GM12878 (cell line): ENCODE measurements at regions not wholly inside any gene's neighbourhood (a gene's known extent, or its start where the extent isn't known, plus 50 kb on each side); places are given as distances from the start of the nearest gene placed in this dataset.
A peak's percentile ranks its signal among the peaks of the same experiment; 100 is the strongest.

Experiments
- BACH1 ChIP-seq: fragments of 450-650 bp; IDR thresholded peaks from 2 replicates; pipeline ENCODE4 v1.6.1; 2017; ENCODE audit warnings: mild to moderate bottlenecking, borderline replicate concordance
- CHD2 ChIP-seq: IDR thresholded peaks from 2 replicates; pipeline ENCODE4 v1.6.1; 2011; ENCODE audit warnings: low read depth, low read length, improper control_type of control experiment, borderline replicate concordance
- CHD4 ChIP-seq: fragments of 200-600 bp; sonication (generic); IDR thresholded peaks from 2 replicates; pipeline ENCODE4 v1.6.1; 2016; ENCODE audit warnings: mild to moderate bottlenecking
- E2F8 ChIP-seq: fragments of 450-650 bp; IDR thresholded peaks from 2 replicates; pipeline ENCODE4 v1.6.1; 2018; ENCODE audit warnings: mild to moderate bottlenecking, low read depth, moderate library complexity; ENCODE audit not compliant: partially characterized antibody
- JUNB ChIP-seq: IDR thresholded peaks from 2 replicates; pipeline ENCODE4 v1.6.1; 2016; ENCODE audit warnings: antibody characterized with exemption, mild to moderate bottlenecking
- KAT2A ChIP-seq: conservative IDR thresholded peaks from 2 replicates; pipeline ENCODE4 v1.6.1; 2011; ENCODE audit warnings: low read depth, low read length; ENCODE audit not compliant: control insufficient read depth
- MEF2B ChIP-seq: fragments of 450-650 bp; IDR thresholded peaks from 2 replicates; pipeline ENCODE4 v1.6.1; 2018; ENCODE audit warnings: mild to moderate bottlenecking, moderate library complexity; ENCODE audit not compliant: partially characterized antibody, poor library complexity, severe bottlenecking
- MYC ChIP-seq: IDR thresholded peaks from 2 replicates; pipeline ENCODE4 v1.6.1; 2011; ENCODE audit warnings: mild to moderate bottlenecking, low read length, moderate library complexity, inconsistent platforms; ENCODE audit not compliant: insufficient read depth, insufficient replicate concordance, insufficient read length, severe bottlenecking
- SREBF1 ChIP-seq: IDR thresholded peaks from 2 replicates; pipeline ENCODE4 v1.6.1; 2012; ENCODE audit warnings: mild to moderate bottlenecking, low read length
- ZNF24 ChIP-seq: fragments of 450-650 bp; IDR thresholded peaks from 2 replicates; pipeline ENCODE4 v1.6.1; 2017; ENCODE audit warnings: antibody characterized with exemption, mild to moderate bottlenecking
- ZSCAN29 ChIP-seq: fragments of 450-650 bp; IDR thresholded peaks from 2 replicates; pipeline ENCODE4 v1.6.1; 2017; ENCODE audit warnings: mild to moderate bottlenecking, moderate library complexity
- TF ChIP-seq, protein P1 (sequence below): fragments of 450-650 bp; IDR thresholded peaks from 2 replicates; pipeline ENCODE4 v1.6.1; 2018; ENCODE audit warnings: borderline replicate concordance, mild to moderate bottlenecking; ENCODE audit not compliant: partially characterized antibody
- TF ChIP-seq, protein P2 (sequence below): IDR thresholded peaks from 2 replicates; pipeline ENCODE4 v1.6.1; 2011; ENCODE audit warnings: borderline replicate concordance, low read depth, mild to moderate bottlenecking, moderate library complexity, low read length; ENCODE audit not compliant: insufficient read depth, poor library complexity, severe bottlenecking
- TF ChIP-seq, protein P3 (sequence below): fragments of 450-650 bp; IDR thresholded peaks from 2 replicates; pipeline ENCODE4 v1.6.1; 2017; ENCODE audit warnings: mild to moderate bottlenecking, moderate library complexity
- TF ChIP-seq, protein P4 (sequence below): fragments of 450-650 bp; IDR thresholded peaks from 2 replicates; pipeline ENCODE4 v1.6.1; 2017; ENCODE audit warnings: mild to moderate bottlenecking

DNA sequence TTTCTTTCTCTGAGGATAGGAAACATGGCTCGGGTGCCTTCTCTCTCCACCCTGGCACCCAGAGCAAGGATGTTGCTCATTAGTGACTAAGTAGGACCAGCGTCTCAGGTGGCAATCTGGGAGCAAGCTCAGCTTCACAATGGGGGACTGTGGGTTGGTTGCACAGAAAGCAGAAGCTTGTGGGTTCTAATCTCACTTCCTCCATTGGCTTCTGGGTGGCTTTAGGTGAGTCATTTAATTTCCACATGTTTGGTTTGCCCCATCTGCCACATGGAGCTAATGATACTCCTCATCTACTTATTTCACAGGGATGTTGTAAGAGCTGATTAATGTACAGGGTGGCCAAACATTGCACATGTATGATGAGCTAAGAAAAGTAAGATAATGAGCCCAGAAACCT lies 54.8 kb upstream of the AKIRIN2 start (continued):
- TF ChIP-seq, protein P1, sequence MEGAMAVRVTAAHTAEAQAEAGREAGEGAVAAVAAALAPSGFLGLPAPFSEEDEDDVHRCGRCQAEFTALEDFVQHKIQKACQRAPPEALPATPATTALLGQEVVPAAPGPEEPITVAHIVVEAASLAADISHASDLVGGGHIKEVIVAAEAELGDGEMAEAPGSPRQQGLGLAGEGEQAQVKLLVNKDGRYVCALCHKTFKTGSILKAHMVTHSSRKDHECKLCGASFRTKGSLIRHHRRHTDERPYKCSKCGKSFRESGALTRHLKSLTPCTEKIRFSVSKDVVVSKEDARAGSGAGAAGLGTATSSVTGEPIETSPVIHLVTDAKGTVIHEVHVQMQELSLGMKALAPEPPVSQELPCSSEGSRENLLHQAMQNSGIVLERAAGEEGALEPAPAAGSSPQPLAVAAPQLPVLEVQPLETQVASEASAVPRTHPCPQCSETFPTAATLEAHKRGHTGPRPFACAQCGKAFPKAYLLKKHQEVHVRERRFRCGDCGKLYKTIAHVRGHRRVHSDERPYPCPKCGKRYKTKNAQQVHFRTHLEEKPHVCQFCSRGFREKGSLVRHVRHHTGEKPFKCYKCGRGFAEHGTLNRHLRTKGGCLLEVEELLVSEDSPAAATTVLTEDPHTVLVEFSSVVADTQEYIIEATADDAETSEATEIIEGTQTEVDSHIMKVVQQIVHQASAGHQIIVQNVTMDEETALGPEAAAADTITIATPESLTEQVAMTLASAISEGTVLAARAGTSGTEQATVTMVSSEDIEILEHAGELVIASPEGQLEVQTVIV, result no peak
- TF ChIP-seq, protein P2, sequence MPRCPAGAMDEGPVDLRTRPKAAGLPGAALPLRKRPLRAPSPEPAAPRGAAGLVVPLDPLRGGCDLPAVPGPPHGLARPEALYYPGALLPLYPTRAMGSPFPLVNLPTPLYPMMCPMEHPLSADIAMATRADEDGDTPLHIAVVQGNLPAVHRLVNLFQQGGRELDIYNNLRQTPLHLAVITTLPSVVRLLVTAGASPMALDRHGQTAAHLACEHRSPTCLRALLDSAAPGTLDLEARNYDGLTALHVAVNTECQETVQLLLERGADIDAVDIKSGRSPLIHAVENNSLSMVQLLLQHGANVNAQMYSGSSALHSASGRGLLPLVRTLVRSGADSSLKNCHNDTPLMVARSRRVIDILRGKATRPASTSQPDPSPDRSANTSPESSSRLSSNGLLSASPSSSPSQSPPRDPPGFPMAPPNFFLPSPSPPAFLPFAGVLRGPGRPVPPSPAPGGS, result peak; percentile 93
- no peak for TF ChIP-seq MYC
- TF ChIP-seq JUNB, result peak; percentile 85
- TF ChIP-seq, protein P3, sequence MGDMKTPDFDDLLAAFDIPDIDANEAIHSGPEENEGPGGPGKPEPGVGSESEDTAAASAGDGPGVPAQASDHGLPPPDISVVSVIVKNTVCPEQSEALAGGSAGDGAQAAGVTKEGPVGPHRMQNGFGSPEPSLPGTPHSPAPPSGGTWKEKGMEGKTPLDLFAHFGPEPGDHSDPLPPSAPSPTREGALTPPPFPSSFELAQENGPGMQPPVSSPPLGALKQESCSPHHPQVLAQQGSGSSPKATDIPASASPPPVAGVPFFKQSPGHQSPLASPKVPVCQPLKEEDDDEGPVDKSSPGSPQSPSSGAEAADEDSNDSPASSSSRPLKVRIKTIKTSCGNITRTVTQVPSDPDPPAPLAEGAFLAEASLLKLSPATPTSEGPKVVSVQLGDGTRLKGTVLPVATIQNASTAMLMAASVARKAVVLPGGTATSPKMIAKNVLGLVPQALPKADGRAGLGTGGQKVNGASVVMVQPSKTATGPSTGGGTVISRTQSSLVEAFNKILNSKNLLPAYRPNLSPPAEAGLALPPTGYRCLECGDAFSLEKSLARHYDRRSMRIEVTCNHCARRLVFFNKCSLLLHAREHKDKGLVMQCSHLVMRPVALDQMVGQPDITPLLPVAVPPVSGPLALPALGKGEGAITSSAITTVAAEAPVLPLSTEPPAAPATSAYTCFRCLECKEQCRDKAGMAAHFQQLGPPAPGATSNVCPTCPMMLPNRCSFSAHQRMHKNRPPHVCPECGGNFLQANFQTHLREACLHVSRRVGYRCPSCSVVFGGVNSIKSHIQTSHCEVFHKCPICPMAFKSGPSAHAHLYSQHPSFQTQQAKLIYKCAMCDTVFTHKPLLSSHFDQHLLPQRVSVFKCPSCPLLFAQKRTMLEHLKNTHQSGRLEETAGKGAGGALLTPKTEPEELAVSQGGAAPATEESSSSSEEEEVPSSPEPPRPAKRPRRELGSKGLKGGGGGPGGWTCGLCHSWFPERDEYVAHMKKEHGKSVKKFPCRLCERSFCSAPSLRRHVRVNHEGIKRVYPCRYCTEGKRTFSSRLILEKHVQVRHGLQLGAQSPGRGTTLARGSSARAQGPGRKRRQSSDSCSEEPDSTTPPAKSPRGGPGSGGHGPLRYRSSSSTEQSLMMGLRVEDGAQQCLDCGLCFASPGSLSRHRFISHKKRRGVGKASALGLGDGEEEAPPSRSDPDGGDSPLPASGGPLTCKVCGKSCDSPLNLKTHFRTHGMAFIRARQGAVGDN, result peak; percentile 37; the same call in 1 of the 2 replicates
- TF ChIP-seq KAT2A, result no peak
- no peak for TF ChIP-seq E2F8
- TF ChIP-seq BACH1, result peak; percentile 88; the same call in 1 of the 2 replicates
- TF ChIP-seq CHD2, result 0 out of 2 replicates have a peak, but pooled peaks have one; percentile 25
- no peak for TF ChIP-seq ZSCAN29
- TF ChIP-seq SREBF1, result no peak
- TF ChIP-seq, protein P4, sequence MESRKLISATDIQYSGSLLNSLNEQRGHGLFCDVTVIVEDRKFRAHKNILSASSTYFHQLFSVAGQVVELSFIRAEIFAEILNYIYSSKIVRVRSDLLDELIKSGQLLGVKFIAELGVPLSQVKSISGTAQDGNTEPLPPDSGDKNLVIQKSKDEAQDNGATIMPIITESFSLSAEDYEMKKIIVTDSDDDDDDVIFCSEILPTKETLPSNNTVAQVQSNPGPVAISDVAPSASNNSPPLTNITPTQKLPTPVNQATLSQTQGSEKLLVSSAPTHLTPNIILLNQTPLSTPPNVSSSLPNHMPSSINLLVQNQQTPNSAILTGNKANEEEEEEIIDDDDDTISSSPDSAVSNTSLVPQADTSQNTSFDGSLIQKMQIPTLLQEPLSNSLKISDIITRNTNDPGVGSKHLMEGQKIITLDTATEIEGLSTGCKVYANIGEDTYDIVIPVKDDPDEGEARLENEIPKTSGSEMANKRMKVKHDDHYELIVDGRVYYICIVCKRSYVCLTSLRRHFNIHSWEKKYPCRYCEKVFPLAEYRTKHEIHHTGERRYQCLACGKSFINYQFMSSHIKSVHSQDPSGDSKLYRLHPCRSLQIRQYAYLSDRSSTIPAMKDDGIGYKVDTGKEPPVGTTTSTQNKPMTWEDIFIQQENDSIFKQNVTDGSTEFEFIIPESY, result no peak
- peak; percentile 58 for TF ChIP-seq MEF2B
- TF ChIP-seq CHD4, result no peak
- peak; percentile 95 for TF ChIP-seq ZNF24
